Choroid plexus epithelial cell (primary cell): ENCODE measurements at regions not wholly inside any gene's neighbourhood (a gene's known extent, or its start where the extent isn't known, plus 50 kb on each side); places are given as distances from the start of the nearest gene placed in this dataset.

ENCODE experiments used
- DNase-seq: peaks from one replicate; pipeline ENCODE4 v3.0.0-alpha.2; 2010; ENCODE audit warnings: low read depth
- H3K4me3 ChIP-seq: 2 replicates; pipeline ENCODE4 v1.5.1; 2011; ENCODE audit warnings: low read depth, mild to moderate bottlenecking, control low read depth, low read length, moderate library complexity
- TF ChIP-seq, protein P1 (sequence below): conservative IDR thresholded peaks from 2 replicates; pipeline ENCODE4 v1.5.1; 2011; ENCODE audit warnings: low read depth, mild to moderate bottlenecking, control low read depth, inconsistent platforms, low read length, moderate library complexity

- no peak overlapping the region for H3K4me3 ChIP-seq
- DNase-seq, result no peak
- TF ChIP-seq, protein P1, sequence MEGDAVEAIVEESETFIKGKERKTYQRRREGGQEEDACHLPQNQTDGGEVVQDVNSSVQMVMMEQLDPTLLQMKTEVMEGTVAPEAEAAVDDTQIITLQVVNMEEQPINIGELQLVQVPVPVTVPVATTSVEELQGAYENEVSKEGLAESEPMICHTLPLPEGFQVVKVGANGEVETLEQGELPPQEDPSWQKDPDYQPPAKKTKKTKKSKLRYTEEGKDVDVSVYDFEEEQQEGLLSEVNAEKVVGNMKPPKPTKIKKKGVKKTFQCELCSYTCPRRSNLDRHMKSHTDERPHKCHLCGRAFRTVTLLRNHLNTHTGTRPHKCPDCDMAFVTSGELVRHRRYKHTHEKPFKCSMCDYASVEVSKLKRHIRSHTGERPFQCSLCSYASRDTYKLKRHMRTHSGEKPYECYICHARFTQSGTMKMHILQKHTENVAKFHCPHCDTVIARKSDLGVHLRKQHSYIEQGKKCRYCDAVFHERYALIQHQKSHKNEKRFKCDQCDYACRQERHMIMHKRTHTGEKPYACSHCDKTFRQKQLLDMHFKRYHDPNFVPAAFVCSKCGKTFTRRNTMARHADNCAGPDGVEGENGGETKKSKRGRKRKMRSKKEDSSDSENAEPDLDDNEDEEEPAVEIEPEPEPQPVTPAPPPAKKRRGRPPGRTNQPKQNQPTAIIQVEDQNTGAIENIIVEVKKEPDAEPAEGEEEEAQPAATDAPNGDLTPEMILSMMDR, result no peak
Measured at GRCh38 chr4:14716691-14717090, 285.6 kb upstream of the CPEB2 start.

DNA sequence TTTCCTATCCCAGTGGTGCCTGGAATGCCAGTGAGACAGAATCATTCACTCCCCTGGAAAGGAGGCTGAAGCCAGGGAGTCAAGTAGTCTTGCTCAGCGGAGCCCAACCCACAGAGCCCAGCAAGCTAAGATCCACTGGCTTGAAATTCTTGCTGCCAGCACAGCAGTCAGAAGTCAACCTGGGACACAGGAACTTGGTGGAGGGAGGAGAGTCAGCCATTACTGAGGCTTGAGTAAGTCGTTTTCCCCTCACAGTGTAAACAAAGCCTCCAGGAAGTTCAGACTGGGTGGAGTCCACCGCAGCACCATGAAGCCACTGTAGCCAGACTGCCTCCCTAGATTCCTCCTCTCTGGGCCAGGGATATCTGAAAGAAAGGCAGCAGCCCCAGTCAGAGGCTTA, 283.2 kb upstream of the CPEB2 start:
- no peak overlapping the region for H3K4me3 ChIP-seq
- TF ChIP-seq, protein P1, result no peak
- peak; percentile 81 for DNase-seq

DNA sequence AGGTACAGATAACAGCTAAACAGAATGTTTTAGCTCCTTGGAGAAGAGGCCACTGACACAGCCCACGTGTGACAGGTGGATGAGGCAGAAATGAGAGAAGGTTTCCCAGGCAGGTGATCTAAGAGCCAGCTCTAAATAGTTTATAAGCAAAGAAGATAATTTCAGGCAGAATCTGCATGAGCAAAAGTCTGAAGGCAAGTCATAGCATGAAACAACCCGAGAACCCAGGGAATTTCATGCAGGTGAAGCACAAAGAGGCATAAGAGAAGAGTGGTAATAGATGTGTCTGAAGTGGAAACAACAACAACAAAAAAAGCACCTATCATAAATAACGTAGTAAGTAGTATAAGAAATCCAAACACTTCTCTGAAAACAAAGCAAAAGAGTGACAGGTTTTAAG, 275.8 kb upstream of the CPEB2 start:
- DNase-seq, result no peak
- H3K4me3 ChIP-seq, result no peak overlapping the region
- TF ChIP-seq, protein P1, result no peak

- TF ChIP-seq, protein P1, result no peak
- peak; percentile 88 for DNase-seq
- no peak overlapping the region for H3K4me3 ChIP-seq
Measured at GRCh38 chr4:14726877-14727361, 275.4 kb upstream of the CPEB2 start.

DNA sequence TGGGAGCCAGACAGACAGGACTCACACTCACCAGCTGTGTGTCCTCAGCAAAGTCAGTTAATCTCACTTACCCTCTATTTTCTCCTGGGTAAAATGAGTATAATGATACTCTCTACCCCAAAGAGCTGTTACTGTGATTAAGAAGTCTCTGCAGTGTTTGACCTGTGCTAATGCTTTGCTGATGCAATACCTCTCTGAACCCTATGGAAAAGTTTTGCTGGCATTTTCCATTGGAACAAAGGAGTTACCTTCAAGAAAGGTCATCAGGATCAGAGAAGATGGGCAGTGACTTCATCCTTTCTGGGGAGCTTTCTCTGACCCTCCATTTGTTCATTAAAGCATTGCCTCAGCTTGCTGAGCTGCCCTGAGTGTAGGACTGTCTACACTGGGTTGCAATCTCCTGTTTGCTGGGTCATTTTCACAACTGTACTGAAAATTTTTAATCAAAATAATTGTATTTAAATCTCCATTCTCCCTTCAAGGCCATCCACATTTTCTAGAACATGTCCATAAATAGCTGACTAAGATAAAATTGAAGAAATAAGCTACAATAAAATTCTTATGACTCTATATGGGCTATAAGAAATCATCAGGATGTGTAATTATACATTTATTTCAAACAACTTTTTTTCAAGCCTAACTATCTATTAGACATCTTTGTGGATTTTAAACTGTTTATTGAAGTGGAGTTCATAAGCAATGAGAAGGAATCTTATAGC, 272.8 kb upstream of the CPEB2 start:
- no peak for DNase-seq
- TF ChIP-seq, protein P1, result no peak
- no peak overlapping the region for H3K4me3 ChIP-seq

DNA sequence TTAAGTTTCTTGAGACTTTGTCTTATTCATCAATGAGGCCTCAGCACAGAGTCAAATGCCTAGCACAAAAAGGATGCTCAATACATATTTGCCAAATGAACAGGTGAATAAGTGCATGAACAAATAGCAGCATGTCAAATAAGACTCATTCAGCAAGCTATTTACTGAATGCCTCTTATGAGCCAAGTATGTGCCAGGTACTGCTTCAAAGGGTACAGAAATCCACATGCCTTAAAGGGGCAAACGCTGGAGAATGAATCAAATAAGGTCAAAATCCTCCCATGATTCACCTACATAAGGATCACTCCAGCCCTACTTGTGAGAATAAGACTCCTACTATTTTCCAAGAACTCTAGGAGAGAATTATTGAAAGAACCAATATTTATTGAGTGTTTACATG, 260.2 kb upstream of the CPEB2 start:
- H3K4me3 ChIP-seq, result no peak overlapping the region
- TF ChIP-seq, protein P1, result no peak

DNA sequence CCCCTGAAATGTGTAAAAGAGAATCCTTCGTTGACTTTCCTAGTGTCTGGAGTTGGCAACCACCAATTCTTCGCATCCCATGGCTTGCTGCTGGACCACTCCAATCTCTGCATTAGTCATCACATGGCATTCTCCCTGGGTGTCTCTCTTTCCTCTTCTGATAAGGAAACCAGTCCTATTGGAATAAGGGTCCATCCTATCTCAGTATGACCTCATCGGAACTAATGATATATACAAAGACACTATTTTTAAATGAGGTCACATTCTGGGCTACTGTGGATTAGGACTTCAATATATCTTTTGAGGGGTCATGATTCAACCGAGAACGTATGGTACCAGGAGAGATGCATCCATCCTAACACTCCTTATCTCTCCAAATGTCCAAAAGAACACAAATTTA, 259.1 kb upstream of the CPEB2 start:
- TF ChIP-seq, protein P1, result no peak
- no peak for DNase-seq
- no peak overlapping the region for H3K4me3 ChIP-seq

More for the DNA sequence above, 260.2 kb upstream of the CPEB2 start:
- DNase-seq, result no peak
